NCI-H2081 treated with DMSO at 0.1 percent for 48 hours (cell line): ENCODE measurements at regions not wholly inside any gene's neighbourhood (a gene's known extent, or its start where the extent isn't known, plus 50 kb on each side); places are given as distances from the start of the nearest gene placed in this dataset.
"Not testable (repeated sequence)": the region's sequence is repeated elsewhere in the genome, so short reads cannot be mapped to it uniquely, and the experiment has no call there.

Experiments used
- DNase-seq: peaks from one replicate; lab custom pipeline; 2025; lab: John Stamatoyannopoulos, UW

- DNase-seq: no peak
These were observed 390.7 kb downstream of the DLEU7 start for GRCh38 chr13:50452756-50453155.

- DNase-seq: no peak
These were observed 390.3 kb downstream of the DLEU7 start for GRCh38 chr13:50453188-50453587.

GRCh38 chr13:50456111-50456510 lies 387.4 kb downstream of the DLEU7 start:
- no peak for DNase-seq

GRCh38 chr13:50457415-50458393 lies 385.8 kb downstream of the DLEU7 start:
- no peak for DNase-seq

GRCh38 chr13:50459046-50459445 lies 384.4 kb downstream of the DLEU7 start:
- DNase-seq: no peak

- DNase-seq: no peak
These were observed 383.8 kb downstream of the DLEU7 start for GRCh38 chr13:50459658-50460057.

GRCh38 chr13:50460358-50460757 lies 383.1 kb downstream of the DLEU7 start:
- DNase-seq: no peak

GRCh38 chr13:50461189-50461588 lies 382.3 kb downstream of the DLEU7 start:
- no peak for DNase-seq

- no peak for DNase-seq
These were observed 379.8 kb downstream of the DLEU7 start for GRCh38 chr13:50463719-50464118.

GRCh38 chr13:50464349-50465251 lies 378.9 kb downstream of the DLEU7 start:
- DNase-seq: no peak

GRCh38 chr13:50466456-50466855 lies 377.0 kb downstream of the DLEU7 start:
- no peak for DNase-seq

GRCh38 chr13:50467156-50468110 lies 376.1 kb downstream of the DLEU7 start:
- DNase-seq: no peak

GRCh38 chr13:50468849-50469669 lies 374.4 kb downstream of the DLEU7 start:
- no peak for DNase-seq

GRCh38 chr13:50473050-50473449 lies 370.4 kb downstream of the DLEU7 start:
- not testable (repeated sequence) for DNase-seq

GRCh38 chr13:50474088-50474662 lies 369.3 kb downstream of the DLEU7 start:
- no peak for DNase-seq

GRCh38 chr13:50476577-50477285 lies 366.8 kb downstream of the DLEU7 start:
- DNase-seq: no peak

GRCh38 chr13:50481936-50482335 lies 361.6 kb downstream of the DLEU7 start:
- DNase-seq: no peak

- no peak for DNase-seq
These were observed 360.1 kb downstream of the DLEU7 start for GRCh38 chr13:50483416-50483815.

- DNase-seq: no peak
These were observed 358.9 kb downstream of the DLEU7 start for GRCh38 chr13:50484472-50485113.
